Transverse colon (tissue), 4 donors: ENCODE measurements at regions not wholly inside any gene's neighbourhood (a gene's known extent, or its start where the extent isn't known, plus 50 kb on each side); places are given as distances from the start of the nearest gene placed in this dataset.

Experiments used
- DNase-seq: peaks from one replicate; pipeline ENCODE4 v3.0.0-alpha.2; 2019
- H3K27ac ChIP-seq, 4 donors: fragments of 200-600 bp; sonication (generic); 2 replicates each; pipeline ENCODE4 v1.5.1; 2016 to 2018; ENCODE audit warnings: inconsistent platforms in 4 of 4
- H3K27me3 ChIP-seq: fragments of 200-600 bp; sonication (generic); 2 replicates; pipeline ENCODE4 v1.5.1; 2017; ENCODE audit warnings: inconsistent platforms
- H3K36me3 ChIP-seq, 4 donors: fragments of 200-600 bp; sonication (generic); 2 replicates each; pipeline ENCODE4 v1.5.1; 2017 to 2019; ENCODE audit warnings: inconsistent platforms in 4 of 4
- H3K4me1 ChIP-seq, 4 donors: fragments of 200-600 bp; sonication (generic); 2 replicates each; pipeline ENCODE4 v1.5.1; 2017 to 2020; ENCODE audit warnings: inconsistent platforms in 4 of 4
- H3K4me3 ChIP-seq, 4 donors: fragments of 200-600 bp; sonication (generic); 1 replicate in 1 of 4; 2 replicates in 3 of 4; pipeline versions ENCODE4 v1.5.1 to v1.6.1; 2017 to 2019; ENCODE audit warnings: inconsistent platforms in 4 of 4
- H3K9me3 ChIP-seq, 2 donors: fragments of 200-600 bp; sonication (generic); 2 replicates each; pipeline ENCODE4 v1.5.1; 2017 to 2019; ENCODE audit warnings: inconsistent platforms in 2 of 2
- EP300 ChIP-seq: sonication (generic); formaldehyde crosslinking; IDR thresholded peaks from one replicate; pipeline ENCODE4 v1.6.1; 2017; ENCODE audit warnings: antibody characterized with exemption, low read depth
- POLR2A ChIP-seq: fragments of 450-650 bp; IDR thresholded peaks from one replicate; pipeline ENCODE4 v1.6.1; 2016; ENCODE audit warnings: antibody characterized with exemption, mild to moderate bottlenecking, moderate library complexity
- POLR2AphosphoS5 ChIP-seq, 3 donors: sonication (generic); formaldehyde crosslinking; IDR thresholded peaks; one replicate each; pipeline ENCODE4 v1.6.1; 2016; ENCODE audit warnings: antibody characterized with exemption in 3 of 3
- WGBS, 2 donors: methylation state at CpG; one replicate each; pipeline ENCODE4 v1.1.5; 2018; ENCODE audit warnings: low coverage in 1 of 2; 5-methylcytosine and 5-hydroxymethylcytosine counted together
- in situ Hi-C, 4 donors: fragments of 200-750 bp; cut with MboI; loops; one replicate each; pipeline versions ENCODE4 v1.15.0 to v1.15.1; 2017; ENCODE audit warnings: low sequenced_read_pairs in 3 of 4, low pct_ligation_motif_present in 1 of 4, low pct_unique_long_range_greater_than_20kb in 1 of 4
- intact Hi-C: fragments of 100-400 bp; cut with DNase I; formaldehyde crosslinking; loops from one replicate; pipeline ENCODE4 v1.15.1; 2023; ENCODE audit warnings: low total_unique reads
- TF ChIP-seq, protein P1 (sequence below), 5 experiments: fragments of 200-600 bp in 3 of 5; fragments of 450-650 bp in 2 of 5; sonication (generic) in 3 of 5; IDR thresholded peaks; 1 replicate in 2 of 5; 2 replicates in 3 of 5; pipeline ENCODE4 v1.5.1; 2016 to 2017; ENCODE audit warnings: antibody characterized with exemption in 5 of 5, inconsistent platforms in 3 of 5, mild to moderate bottlenecking in 2 of 5, moderate library complexity in 1 of 5

DNA sequence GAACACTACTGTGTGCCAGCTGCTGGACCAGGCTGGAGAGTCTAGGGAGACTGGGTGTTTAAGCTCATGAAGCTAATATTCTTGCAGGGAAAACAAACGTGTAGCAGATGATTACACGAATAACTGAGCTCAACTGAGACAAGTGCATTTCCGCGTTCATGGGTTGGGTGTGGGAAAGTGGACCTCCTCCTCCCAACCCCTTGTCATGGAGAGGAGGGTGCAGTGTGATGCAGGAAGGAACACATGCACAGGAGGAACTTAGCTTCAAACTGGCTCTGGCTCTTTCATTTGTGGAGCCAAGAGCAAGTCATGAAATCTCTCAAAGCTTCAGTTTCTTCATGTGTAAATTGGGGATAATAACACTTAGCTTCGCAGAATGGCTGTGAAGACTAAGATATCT, 204.3 kb downstream of the ARHGAP12 start:
- no peak overlapping the region for H3K27ac ChIP-seq
- no peak for DNase-seq
- no peak overlapping the region for H3K4me3 ChIP-seq
- in situ Hi-C loops, result no loop called here
- H3K36me3 ChIP-seq, result no peaks in the 10 kb centered on the region
- H3K27me3 ChIP-seq, result no peaks in the 10 kb centered on the region
- intact Hi-C loops, result no loop called here
- TF ChIP-seq, protein P1, sequence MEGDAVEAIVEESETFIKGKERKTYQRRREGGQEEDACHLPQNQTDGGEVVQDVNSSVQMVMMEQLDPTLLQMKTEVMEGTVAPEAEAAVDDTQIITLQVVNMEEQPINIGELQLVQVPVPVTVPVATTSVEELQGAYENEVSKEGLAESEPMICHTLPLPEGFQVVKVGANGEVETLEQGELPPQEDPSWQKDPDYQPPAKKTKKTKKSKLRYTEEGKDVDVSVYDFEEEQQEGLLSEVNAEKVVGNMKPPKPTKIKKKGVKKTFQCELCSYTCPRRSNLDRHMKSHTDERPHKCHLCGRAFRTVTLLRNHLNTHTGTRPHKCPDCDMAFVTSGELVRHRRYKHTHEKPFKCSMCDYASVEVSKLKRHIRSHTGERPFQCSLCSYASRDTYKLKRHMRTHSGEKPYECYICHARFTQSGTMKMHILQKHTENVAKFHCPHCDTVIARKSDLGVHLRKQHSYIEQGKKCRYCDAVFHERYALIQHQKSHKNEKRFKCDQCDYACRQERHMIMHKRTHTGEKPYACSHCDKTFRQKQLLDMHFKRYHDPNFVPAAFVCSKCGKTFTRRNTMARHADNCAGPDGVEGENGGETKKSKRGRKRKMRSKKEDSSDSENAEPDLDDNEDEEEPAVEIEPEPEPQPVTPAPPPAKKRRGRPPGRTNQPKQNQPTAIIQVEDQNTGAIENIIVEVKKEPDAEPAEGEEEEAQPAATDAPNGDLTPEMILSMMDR (IDR thresholded peaks at IDR 0.05), result no peak
- no peak for TF ChIP-seq POLR2A
- no peak for TF ChIP-seq POLR2AphosphoS5 (IDR thresholded peaks at IDR 0.05)
- H3K9me3 ChIP-seq, result no peaks in the 10 kb centered on the region
- H3K4me1 ChIP-seq, result no peaks in the 10 kb centered on the region
- 89% methylated on average over 5 of the region's 5 CpGs; no CpG with 5 or more reads in 1 of the 2 donors for WGBS, 2 donors

DNA sequence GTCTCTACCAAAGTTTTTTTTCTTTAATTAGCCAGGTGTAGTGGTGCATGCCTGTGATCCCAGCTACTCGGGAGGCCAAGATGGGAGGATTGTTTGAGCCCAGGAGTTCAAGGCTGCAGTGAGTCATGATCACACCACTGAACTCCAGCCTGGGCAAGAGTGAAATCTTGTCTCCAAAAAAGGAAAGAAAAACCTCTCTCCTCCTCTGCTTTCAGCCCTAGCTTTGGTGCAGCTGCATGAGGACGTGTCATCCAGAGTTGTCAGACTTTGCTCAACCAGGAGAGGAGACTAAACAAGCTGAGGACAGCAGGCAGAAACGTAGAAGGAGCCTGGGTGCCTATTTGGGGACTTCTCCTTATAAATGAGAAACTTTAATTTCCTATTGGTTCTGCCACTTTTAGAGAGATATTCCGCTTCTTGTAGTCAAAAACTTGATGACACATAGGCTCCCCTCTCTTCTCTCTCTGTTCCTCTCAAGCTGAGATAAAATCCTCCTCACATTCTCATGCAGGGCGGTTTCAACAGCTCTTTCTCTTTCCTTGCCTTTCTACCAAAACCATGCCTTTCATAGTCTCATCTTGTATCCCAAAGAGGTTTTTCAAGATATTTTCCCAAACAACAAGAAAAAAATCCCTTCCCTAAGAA, 205.4 kb downstream of the ARHGAP12 start:
- WGBS, 2 donors, result 46 to 60% methylated on average over 5 of the region's 5 CpGs

DNA sequence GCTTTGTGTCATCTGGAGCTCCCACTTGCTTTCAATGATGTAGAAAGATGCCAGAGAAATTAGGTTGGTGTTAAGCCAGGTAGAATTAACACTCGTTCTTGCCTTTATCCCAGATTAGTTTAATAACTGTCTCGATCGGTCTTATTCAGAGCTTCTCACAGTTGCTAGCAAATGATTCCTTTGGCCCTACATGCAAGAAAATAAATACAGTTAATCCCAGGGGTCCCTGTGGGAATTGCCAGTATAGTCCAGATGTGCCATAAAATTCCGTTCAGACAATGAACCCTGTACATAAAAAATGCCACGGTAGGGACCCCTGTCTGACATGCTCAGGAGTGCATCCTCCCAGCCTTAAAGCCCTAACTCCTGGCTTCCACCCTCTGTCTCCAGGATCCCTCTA, 207.5 kb downstream of the ARHGAP12 start:
- intact Hi-C loops, result no loop called here
- DNase-seq, result no peak
- Histone ChIP-seq H3K9me3 (no peaks in the 10 kb centered on the region), H3K36me3 (no peaks in the 10 kb centered on the region), H3K4me3 (no peak overlapping the region), H3K27ac (no peak overlapping the region), H3K27me3 (no peaks in the 10 kb centered on the region), H3K4me1 (no peaks in the 10 kb centered on the region)
- in situ Hi-C loops, result no loop called here
- TF ChIP-seq POLR2A (no peak), POLR2AphosphoS5 (IDR thresholded peaks at IDR 0.05) (no peak), EP300 (no peak)
- TF ChIP-seq, protein P1 (IDR thresholded peaks at IDR 0.05), result no peak
- 75% methylated on average over 5 of the region's 5 CpGs; no CpG with 5 or more reads in 1 of the 2 donors for WGBS, 2 donors

More for the DNA sequence above, 205.4 kb downstream of the ARHGAP12 start:
- in situ Hi-C loops, result no loop called here
- Histone ChIP-seq H3K27me3 (no peaks in the 10 kb centered on the region), H3K9me3 (no peaks in the 10 kb centered on the region), H3K4me3 (no peak overlapping the region), H3K36me3 (no peaks in the 10 kb centered on the region), H3K4me1 (no peaks in the 10 kb centered on the region), H3K27ac (no peak overlapping the region)
- intact Hi-C loops, result no loop called here
- no peak for DNase-seq
- TF ChIP-seq EP300, result no peak
- TF ChIP-seq, protein P1 (IDR thresholded peaks at IDR 0.05), result no peak
- no peak for TF ChIP-seq POLR2AphosphoS5 (IDR thresholded peaks at IDR 0.05)
- no peak for TF ChIP-seq POLR2A

DNA sequence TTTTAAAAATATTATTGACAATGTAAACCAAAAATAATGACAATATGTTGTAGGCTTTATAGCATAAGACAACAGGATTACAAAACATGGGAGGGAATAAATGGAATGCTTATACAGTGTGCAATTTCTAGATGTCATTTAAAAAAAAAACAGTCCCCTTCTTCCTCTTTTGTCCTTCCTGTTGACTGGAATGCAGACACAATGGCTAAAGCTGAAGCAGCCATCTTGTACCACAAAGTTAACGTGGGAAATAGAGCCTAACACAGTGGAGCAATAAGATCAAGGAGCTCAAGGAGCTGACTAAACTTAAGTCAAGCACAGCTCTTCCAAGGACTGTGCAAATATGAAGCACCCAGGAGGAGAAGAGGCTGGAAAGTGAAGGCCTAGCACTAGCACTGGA, 208.1 kb downstream of the ARHGAP12 start:
- DNase-seq, result no peak
- in situ Hi-C loops, result no loop called here
- WGBS, 2 donors, result 63 to 69% methylated on average over 1 of the region's 1 CpG
- intact Hi-C loops, result no loop called here
- TF ChIP-seq EP300, result no peak
- no peak for TF ChIP-seq POLR2A
- no peak for TF ChIP-seq POLR2AphosphoS5 (IDR thresholded peaks at IDR 0.05)
- TF ChIP-seq, protein P1 (IDR thresholded peaks at IDR 0.05), result no peak
- Histone ChIP-seq H3K27ac (no peak overlapping the region), H3K4me1 (no peaks in the 10 kb centered on the region), H3K27me3 (no peaks in the 10 kb centered on the region), H3K9me3 (no peaks in the 10 kb centered on the region), H3K36me3 (no peaks in the 10 kb centered on the region), H3K4me3 (no peak overlapping the region)
